Left ventricle myocardium inferior (tissue), 1 donor: ENCODE measurements at regions not wholly inside any gene's neighbourhood (a gene's known extent, or its start where the extent isn't known, plus 50 kb on each side); places are given as distances from the start of the nearest gene placed in this dataset.

Experiments
- DNase-seq: peaks from one replicate; pipeline ENCODE4 v3.0.0-alpha.2; 2020
- H3K27ac ChIP-seq: fragments of 200-600 bp; replicated peaks from 2 replicates; pipeline ENCODE4 v1.8.0; 2021
- H3K27me3 ChIP-seq: fragments of 200-600 bp; 2 replicates; pipeline ENCODE4 v1.8.0; 2021; ENCODE audit warnings: low read depth
- H3K36me3 ChIP-seq: fragments of 200-600 bp; 2 replicates; pipeline ENCODE4 v1.8.0; 2021
- H3K4me1 ChIP-seq: fragments of 200-600 bp; 2 replicates; pipeline ENCODE4 v1.8.0; 2021
- H3K4me3 ChIP-seq: fragments of 200-600 bp; 2 replicates; pipeline ENCODE4 v1.8.0; 2021; ENCODE audit warnings: mild to moderate bottlenecking, moderate library complexity
- H3K9me3 ChIP-seq: fragments of 200-600 bp; replicated peaks from 2 replicates; pipeline ENCODE4 v1.8.0; 2021
- CTCF ChIP-seq: fragments of 200-600 bp; IDR thresholded peaks from 2 replicates; pipeline ENCODE4 v1.8.0; 2021; ENCODE audit warnings: antibody characterized with exemption, mild to moderate bottlenecking, borderline replicate concordance
- intact Hi-C: fragments of 100-400 bp; cut with micrococcal nuclease; formaldehyde crosslinking; loops from one replicate; pipeline ENCODE4 v1.11.0; 2022
- donor health status: DM: no; HTN: yes; CAD: no; lungs with severe emphysema.

GRCh38 chr4:157806184-157806583 is 366.6 kb downstream of the GASK1B start:
- Histone ChIP-seq H3K4me1 (no peaks in the 10 kb centered on the region), H3K36me3 (no peaks in the 10 kb centered on the region), H3K4me3 (no peak overlapping the region), H3K27me3 (no peaks in the 10 kb centered on the region), H3K9me3 (peaks cover 15% of the 10 kb centered on the region), H3K27ac (no peak overlapping the region)
- no peak for TF ChIP-seq CTCF
- no peak for DNase-seq
- intact Hi-C loops, result no loop called here

GRCh38 chr4:157804986-157805385 is 367.8 kb downstream of the GASK1B start:
- H3K4me1 ChIP-seq, result no peaks in the 10 kb centered on the region
- peaks cover 17% of the 10 kb centered on the region for H3K9me3 ChIP-seq
- no peak overlapping the region for H3K27ac ChIP-seq
- intact Hi-C loops, result no loop called here
- H3K36me3 ChIP-seq, result no peaks in the 10 kb centered on the region
- H3K27me3 ChIP-seq, result no peaks in the 10 kb centered on the region
- H3K4me3 ChIP-seq, result no peak overlapping the region
- TF ChIP-seq CTCF, result peak; percentile 31
- no peak for DNase-seq

GRCh38 chr4:157803845-157804521 is 368.8 kb downstream of the GASK1B start:
- no peak for DNase-seq
- H3K27me3 ChIP-seq, result no peaks in the 10 kb centered on the region
- H3K27ac ChIP-seq, result no peak overlapping the region
- no peaks in the 10 kb centered on the region for H3K36me3 ChIP-seq
- no peak for TF ChIP-seq CTCF
- H3K9me3 ChIP-seq, result peaks cover 17% of the 10 kb centered on the region
- no peak overlapping the region for H3K4me3 ChIP-seq
- intact Hi-C loops, result no loop called here
- H3K4me1 ChIP-seq, result no peaks in the 10 kb centered on the region

GRCh38 chr4:157803421-157803820 is 369.4 kb downstream of the GASK1B start:
- Histone ChIP-seq H3K36me3 (no peaks in the 10 kb centered on the region), H3K4me1 (no peaks in the 10 kb centered on the region), H3K4me3 (no peak overlapping the region), H3K9me3 (peaks cover 20% of the 10 kb centered on the region), H3K27me3 (no peaks in the 10 kb centered on the region), H3K27ac (no peak overlapping the region)
- intact Hi-C loops, result no loop called here
- no peak for DNase-seq
- no peak for TF ChIP-seq CTCF

- no peaks in the 10 kb centered on the region for H3K36me3 ChIP-seq
- no peak for DNase-seq
- peaks cover 9% of the 10 kb centered on the region for H3K9me3 ChIP-seq
- intact Hi-C loops, result no loop called here
- no peak overlapping the region for H3K4me3 ChIP-seq
- H3K27me3 ChIP-seq, result no peaks in the 10 kb centered on the region
- H3K27ac ChIP-seq, result no peak overlapping the region
- no peaks in the 10 kb centered on the region for H3K4me1 ChIP-seq
- no peak for TF ChIP-seq CTCF
These were observed 377.3 kb downstream of the GASK1B start for GRCh38 chr4:157795495-157795894.
